ENCODE measurements at regions not wholly inside any gene's neighbourhood (a gene's known extent, or its start where the extent isn't known, plus 50 kb on each side); places are given as distances from the start of the nearest gene placed in this dataset.

DNA sequence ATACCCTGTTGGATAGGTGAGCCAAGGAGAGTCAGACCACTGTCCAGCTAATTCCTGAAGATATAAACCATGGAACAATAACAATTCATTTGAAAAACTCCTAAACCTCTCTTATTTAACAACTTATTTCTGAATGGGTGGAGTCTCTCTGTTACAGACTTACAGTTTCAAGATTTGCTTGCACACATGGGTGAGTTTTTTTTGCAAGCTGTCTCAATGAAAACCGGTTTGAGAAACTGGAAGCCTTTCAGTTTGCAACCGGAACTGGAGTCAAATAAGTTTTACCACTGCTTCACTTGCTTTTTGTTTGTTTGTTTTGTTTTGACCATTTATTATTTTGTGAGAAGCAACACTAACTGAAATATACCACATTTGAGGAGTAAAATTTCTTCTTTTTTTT is 243.8 kb downstream of the MTERF1 start:
- Histone ChIP-seq H3K4me3 (replicated peaks in 1 of 2; ENCODE audit: low read depth in 1 of 2, low read length in 2 of 2) (no peak overlapping the region), H3K9me3 (ENCODE audit: control insufficient read depth in 1 of 2, insufficient read depth in 1 of 2, low read depth in 1 of 2, low read length in 2 of 2) (no peaks in the 10 kb centered on the region), H3K79me2 (ENCODE audit: insufficient read depth, low read length) (no peaks in the 10 kb centered on the region), H2AFZ (ENCODE audit: low read depth, low read length, poor library complexity, severe bottlenecking) (no peak overlapping the region), H3K9me2 (ENCODE audit: insufficient read depth) (no peaks in the 10 kb centered on the region), H3K36me3 (ENCODE audit: control insufficient read depth in 1 of 2, insufficient read depth in 2 of 2, low read length in 2 of 2) (no peaks in the 10 kb centered on the region), H3K4me1 (ENCODE audit: control insufficient read depth in 1 of 2, insufficient read depth in 2 of 2, low read length in 2 of 2) (no peaks in the 10 kb centered on the region), H3K27me3 (ENCODE audit: insufficient read depth, low read length) (no peaks in the 10 kb centered on the region), H3K27ac (ENCODE audit: low read depth, low read length) (no peak overlapping the region), H3K9ac (ENCODE audit: low read length) (no peak overlapping the region), H4K20me1 (ENCODE audit: insufficient read depth) (no peaks in the 10 kb centered on the region), H3K4me2 (ENCODE audit: low read length) (no peak overlapping the region)
- TF ChIP-seq SP1 (IDR thresholded peaks at IDR 0.05; ENCODE audit: low read depth) = no peak
- TF ChIP-seq POLR2AphosphoS5 (IDR thresholded peaks at IDR 0.05; ENCODE audit: low read depth, low read length) = no peak
- TF ChIP-seq, protein P1, sequence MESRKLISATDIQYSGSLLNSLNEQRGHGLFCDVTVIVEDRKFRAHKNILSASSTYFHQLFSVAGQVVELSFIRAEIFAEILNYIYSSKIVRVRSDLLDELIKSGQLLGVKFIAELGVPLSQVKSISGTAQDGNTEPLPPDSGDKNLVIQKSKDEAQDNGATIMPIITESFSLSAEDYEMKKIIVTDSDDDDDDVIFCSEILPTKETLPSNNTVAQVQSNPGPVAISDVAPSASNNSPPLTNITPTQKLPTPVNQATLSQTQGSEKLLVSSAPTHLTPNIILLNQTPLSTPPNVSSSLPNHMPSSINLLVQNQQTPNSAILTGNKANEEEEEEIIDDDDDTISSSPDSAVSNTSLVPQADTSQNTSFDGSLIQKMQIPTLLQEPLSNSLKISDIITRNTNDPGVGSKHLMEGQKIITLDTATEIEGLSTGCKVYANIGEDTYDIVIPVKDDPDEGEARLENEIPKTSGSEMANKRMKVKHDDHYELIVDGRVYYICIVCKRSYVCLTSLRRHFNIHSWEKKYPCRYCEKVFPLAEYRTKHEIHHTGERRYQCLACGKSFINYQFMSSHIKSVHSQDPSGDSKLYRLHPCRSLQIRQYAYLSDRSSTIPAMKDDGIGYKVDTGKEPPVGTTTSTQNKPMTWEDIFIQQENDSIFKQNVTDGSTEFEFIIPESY (IDR thresholded peaks at IDR 0.05; ENCODE audit: extremely low read depth, insufficient replicate concordance, low read length) = no peak
- no peak for TF ChIP-seq TCF7L2 (IDR thresholded peaks at IDR 0.05; ENCODE audit: borderline replicate concordance, extremely low read depth, insufficient read depth, insufficient read length)
- no peak for TF ChIP-seq SRF (IDR thresholded peaks at IDR 0.05; ENCODE audit: low read depth)
- no peak for TF ChIP-seq POLR2A (IDR thresholded peaks at IDR 0.05; ENCODE audit: borderline replicate concordance, extremely low read depth, insufficient read depth, insufficient read length)
- TF ChIP-seq CBX3 (IDR thresholded peaks at IDR 0.05; ENCODE audit: low read depth) = no peak
- no peak for TF ChIP-seq RAD21 (IDR thresholded peaks at IDR 0.05; ENCODE audit: low read depth)
- TF ChIP-seq EZH2phosphoT487 (IDR thresholded peaks at IDR 0.05; ENCODE audit: borderline replicate concordance) = no peak
- no peak for TF ChIP-seq JUND (IDR thresholded peaks at IDR 0.05)
- ChIA-PET POLR2A (no interaction called here), CTCF (no interaction called here), RAD21 (ENCODE audit: low non-redundant PET in 1 of 2, low total read pairs in 2 of 2, uncharacterized antibody in 2 of 2, unreplicated experiment in 2 of 2) (no interaction called here)
- intact Hi-C loops (cut with micrococcal nuclease) = loop anchor here (5.0 kb wide), 2 partner anchors 349 to 549 kb away; no protein-coding TSS in a partner anchor
- no peak for ATAC-seq
- DNase-seq (ENCODE audit: low read depth, low spot score) = no peak
- BruUV-seq (replicated peaks) = no TSS peak

DNA sequence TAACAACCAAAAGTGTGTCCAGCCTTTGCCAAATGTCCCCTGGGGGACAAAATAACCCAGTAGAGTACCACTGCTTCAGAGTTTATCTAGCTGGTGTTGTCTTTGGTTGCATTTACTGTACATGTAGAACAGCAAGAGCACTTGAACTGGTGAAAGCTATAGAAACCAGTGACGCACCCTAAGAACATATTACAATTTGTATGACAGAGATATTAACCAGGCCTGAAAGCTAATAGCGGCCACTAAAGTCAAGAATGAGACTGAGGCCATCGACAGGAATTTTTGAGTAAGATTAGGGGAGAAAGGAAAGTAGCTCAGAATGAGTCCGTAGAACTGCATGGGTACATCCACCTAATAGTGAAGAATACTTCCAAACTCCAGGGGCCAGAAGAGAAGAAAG is 236.2 kb downstream of the MTERF1 start:
- Histone ChIP-seq H3K36me3 (ENCODE audit: control insufficient read depth in 1 of 2, insufficient read depth in 2 of 2, low read length in 2 of 2) (no peaks in the 10 kb centered on the region), H2AFZ (ENCODE audit: low read depth, low read length, poor library complexity, severe bottlenecking) (no peak overlapping the region), H3K4me3 (replicated peaks in 1 of 2; ENCODE audit: low read depth in 1 of 2, low read length in 2 of 2) (no peak overlapping the region), H3K9me2 (ENCODE audit: insufficient read depth) (no peaks in the 10 kb centered on the region), H3K9me3 (ENCODE audit: control insufficient read depth in 1 of 2, insufficient read depth in 1 of 2, low read depth in 1 of 2, low read length in 2 of 2) (no peaks in the 10 kb centered on the region), H3K4me2 (ENCODE audit: low read length) (no peak overlapping the region), H3K4me1 (ENCODE audit: control insufficient read depth in 1 of 2, insufficient read depth in 2 of 2, low read length in 2 of 2) (no peaks in the 10 kb centered on the region), H3K27ac (ENCODE audit: low read depth, low read length) (no peak overlapping the region), H3K27me3 (ENCODE audit: insufficient read depth, low read length) (no peaks in the 10 kb centered on the region), H4K20me1 (ENCODE audit: insufficient read depth) (no peaks in the 10 kb centered on the region), H3K9ac (ENCODE audit: low read length) (no peak overlapping the region), H3K79me2 (ENCODE audit: insufficient read depth, low read length) (no peaks in the 10 kb centered on the region)
- ATAC-seq (no peak), DNase-seq (ENCODE audit: low read depth, low spot score) (no peak)
- BruUV-seq (replicated peaks) = no TSS peak
- ChIA-PET RAD21 (ENCODE audit: low non-redundant PET in 1 of 2, low total read pairs in 2 of 2, uncharacterized antibody in 2 of 2, unreplicated experiment in 2 of 2) (no interaction called here), CTCF (no interaction called here), POLR2A (no interaction called here)
- intact Hi-C loops (cut with micrococcal nuclease) = no loop called here
- TF ChIP-seq, protein P2, sequence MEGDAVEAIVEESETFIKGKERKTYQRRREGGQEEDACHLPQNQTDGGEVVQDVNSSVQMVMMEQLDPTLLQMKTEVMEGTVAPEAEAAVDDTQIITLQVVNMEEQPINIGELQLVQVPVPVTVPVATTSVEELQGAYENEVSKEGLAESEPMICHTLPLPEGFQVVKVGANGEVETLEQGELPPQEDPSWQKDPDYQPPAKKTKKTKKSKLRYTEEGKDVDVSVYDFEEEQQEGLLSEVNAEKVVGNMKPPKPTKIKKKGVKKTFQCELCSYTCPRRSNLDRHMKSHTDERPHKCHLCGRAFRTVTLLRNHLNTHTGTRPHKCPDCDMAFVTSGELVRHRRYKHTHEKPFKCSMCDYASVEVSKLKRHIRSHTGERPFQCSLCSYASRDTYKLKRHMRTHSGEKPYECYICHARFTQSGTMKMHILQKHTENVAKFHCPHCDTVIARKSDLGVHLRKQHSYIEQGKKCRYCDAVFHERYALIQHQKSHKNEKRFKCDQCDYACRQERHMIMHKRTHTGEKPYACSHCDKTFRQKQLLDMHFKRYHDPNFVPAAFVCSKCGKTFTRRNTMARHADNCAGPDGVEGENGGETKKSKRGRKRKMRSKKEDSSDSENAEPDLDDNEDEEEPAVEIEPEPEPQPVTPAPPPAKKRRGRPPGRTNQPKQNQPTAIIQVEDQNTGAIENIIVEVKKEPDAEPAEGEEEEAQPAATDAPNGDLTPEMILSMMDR (IDR thresholded peaks at IDR 0.05 in 2 of 3, conservative IDR thresholded peaks at IDR 0.05 in 1 of 3; ENCODE audit: borderline replicate concordance in 1 of 3, insufficient read depth in 1 of 3, low read depth in 2 of 3, low read length in 2 of 3) = no peak
- TF ChIP-seq POLR2AphosphoS5 (IDR thresholded peaks at IDR 0.05; ENCODE audit: low read depth, low read length) = no peak
- no peak for TF ChIP-seq EZH2phosphoT487 (IDR thresholded peaks at IDR 0.05; ENCODE audit: borderline replicate concordance)
- TF ChIP-seq, protein P3, sequence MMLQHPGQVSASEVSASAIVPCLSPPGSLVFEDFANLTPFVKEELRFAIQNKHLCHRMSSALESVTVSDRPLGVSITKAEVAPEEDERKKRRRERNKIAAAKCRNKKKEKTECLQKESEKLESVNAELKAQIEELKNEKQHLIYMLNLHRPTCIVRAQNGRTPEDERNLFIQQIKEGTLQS (IDR thresholded peaks at IDR 0.05) = no peak
- no peak for TF ChIP-seq SP1 (IDR thresholded peaks at IDR 0.05; ENCODE audit: low read depth)
- TF ChIP-seq RAD21 (IDR thresholded peaks at IDR 0.05; ENCODE audit: low read depth) = no peak
- TF ChIP-seq, protein P4, sequence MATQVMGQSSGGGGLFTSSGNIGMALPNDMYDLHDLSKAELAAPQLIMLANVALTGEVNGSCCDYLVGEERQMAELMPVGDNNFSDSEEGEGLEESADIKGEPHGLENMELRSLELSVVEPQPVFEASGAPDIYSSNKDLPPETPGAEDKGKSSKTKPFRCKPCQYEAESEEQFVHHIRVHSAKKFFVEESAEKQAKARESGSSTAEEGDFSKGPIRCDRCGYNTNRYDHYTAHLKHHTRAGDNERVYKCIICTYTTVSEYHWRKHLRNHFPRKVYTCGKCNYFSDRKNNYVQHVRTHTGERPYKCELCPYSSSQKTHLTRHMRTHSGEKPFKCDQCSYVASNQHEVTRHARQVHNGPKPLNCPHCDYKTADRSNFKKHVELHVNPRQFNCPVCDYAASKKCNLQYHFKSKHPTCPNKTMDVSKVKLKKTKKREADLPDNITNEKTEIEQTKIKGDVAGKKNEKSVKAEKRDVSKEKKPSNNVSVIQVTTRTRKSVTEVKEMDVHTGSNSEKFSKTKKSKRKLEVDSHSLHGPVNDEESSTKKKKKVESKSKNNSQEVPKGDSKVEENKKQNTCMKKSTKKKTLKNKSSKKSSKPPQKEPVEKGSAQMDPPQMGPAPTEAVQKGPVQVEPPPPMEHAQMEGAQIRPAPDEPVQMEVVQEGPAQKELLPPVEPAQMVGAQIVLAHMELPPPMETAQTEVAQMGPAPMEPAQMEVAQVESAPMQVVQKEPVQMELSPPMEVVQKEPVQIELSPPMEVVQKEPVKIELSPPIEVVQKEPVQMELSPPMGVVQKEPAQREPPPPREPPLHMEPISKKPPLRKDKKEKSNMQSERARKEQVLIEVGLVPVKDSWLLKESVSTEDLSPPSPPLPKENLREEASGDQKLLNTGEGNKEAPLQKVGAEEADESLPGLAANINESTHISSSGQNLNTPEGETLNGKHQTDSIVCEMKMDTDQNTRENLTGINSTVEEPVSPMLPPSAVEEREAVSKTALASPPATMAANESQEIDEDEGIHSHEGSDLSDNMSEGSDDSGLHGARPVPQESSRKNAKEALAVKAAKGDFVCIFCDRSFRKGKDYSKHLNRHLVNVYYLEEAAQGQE (IDR thresholded peaks at IDR 0.05; ENCODE audit: low read depth) = no peak
